ENCODE measurements at regions not wholly inside any gene's neighbourhood (a gene's known extent, or its start where the extent isn't known, plus 50 kb on each side); places are given as distances from the start of the nearest gene placed in this dataset.

DNA sequence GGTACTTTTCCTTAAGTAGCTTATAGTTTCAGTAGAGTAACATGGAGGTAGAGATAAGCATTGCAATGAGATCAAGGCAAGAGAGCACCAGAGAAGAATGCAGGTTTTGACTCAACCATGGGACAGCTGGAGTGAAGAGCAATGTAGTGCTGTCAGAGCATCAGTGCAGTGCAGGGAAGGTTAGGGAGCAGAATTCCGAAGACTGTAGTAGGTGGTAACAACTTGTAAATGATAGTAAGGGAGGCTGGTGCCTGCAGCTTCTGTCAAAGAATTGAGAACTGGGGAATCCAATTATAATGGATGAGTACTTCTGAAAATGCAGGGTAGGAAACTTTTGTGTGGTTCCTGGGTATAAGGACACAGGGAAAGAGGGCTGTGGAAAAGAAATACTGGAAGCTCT lies 183.2 kb downstream of the KCNS3 start:
- no peak for ATAC-seq
- TF ChIP-seq SNAI2 (CRISPR knock-in tag; IDR thresholded peaks at IDR 0.05) (no peak), ISL1 (CRISPR knock-in tag; IDR thresholded peaks at IDR 0.05) (no peak), RARB (CRISPR knock-in tag; IDR thresholded peaks at IDR 0.05) (no peak)
- TF ChIP-seq, protein P1, sequence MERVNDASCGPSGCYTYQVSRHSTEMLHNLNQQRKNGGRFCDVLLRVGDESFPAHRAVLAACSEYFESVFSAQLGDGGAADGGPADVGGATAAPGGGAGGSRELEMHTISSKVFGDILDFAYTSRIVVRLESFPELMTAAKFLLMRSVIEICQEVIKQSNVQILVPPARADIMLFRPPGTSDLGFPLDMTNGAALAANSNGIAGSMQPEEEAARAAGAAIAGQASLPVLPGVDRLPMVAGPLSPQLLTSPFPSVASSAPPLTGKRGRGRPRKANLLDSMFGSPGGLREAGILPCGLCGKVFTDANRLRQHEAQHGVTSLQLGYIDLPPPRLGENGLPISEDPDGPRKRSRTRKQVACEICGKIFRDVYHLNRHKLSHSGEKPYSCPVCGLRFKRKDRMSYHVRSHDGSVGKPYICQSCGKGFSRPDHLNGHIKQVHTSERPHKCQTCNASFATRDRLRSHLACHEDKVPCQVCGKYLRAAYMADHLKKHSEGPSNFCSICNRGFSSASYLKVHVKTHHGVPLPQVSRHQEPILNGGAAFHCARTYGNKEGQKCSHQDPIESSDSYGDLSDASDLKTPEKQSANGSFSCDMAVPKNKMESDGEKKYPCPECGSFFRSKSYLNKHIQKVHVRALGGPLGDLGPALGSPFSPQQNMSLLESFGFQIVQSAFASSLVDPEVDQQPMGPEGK (CRISPR knock-in tag; IDR thresholded peaks at IDR 0.05; ENCODE audit: borderline replicate concordance) = no peak

DNA sequence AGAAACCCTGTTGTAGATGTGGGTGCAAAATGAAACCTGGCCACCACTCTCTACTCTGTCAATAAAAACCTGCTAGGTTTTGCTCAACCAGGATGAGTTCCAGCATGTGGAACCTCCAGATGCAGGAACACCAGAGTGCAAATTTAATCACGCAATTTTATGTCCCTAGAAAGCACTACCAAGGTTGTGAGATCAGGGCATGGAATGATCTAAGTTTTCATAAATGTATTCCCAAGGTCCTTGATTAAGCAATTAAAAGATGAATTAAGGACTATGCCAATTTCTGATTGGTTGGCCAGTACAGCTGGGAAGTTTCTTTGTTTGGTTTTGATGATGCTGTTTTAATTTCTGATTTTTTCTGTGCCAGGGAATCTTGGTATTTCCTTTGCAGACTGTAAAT lies 179.2 kb downstream of the KCNS3 start:
- no peak for ATAC-seq
- TF ChIP-seq CSDC2 (CRISPR knock-in tag; IDR thresholded peaks at IDR 0.05) (no peak), ZNF70 (CRISPR knock-in tag; IDR thresholded peaks at IDR 0.05) (no peak), ZFP30 (CRISPR knock-in tag; IDR thresholded peaks at IDR 0.05) (no peak), ISL1 (CRISPR knock-in tag; IDR thresholded peaks at IDR 0.05) (no peak), PPARA (CRISPR knock-in tag; IDR thresholded peaks at IDR 0.05; ENCODE audit: borderline replicate concordance) (no peak), ARNTL (CRISPR knock-in tag; IDR thresholded peaks at IDR 0.05; ENCODE audit: borderline replicate concordance, low read depth) (no peak), ESRRG (CRISPR knock-in tag; IDR thresholded peaks at IDR 0.05) (no peak), ZNF565 (CRISPR knock-in tag; conservative IDR thresholded peaks at IDR 0.05; ENCODE audit: low read depth) (no peak)
- TF ChIP-seq, protein P2, sequence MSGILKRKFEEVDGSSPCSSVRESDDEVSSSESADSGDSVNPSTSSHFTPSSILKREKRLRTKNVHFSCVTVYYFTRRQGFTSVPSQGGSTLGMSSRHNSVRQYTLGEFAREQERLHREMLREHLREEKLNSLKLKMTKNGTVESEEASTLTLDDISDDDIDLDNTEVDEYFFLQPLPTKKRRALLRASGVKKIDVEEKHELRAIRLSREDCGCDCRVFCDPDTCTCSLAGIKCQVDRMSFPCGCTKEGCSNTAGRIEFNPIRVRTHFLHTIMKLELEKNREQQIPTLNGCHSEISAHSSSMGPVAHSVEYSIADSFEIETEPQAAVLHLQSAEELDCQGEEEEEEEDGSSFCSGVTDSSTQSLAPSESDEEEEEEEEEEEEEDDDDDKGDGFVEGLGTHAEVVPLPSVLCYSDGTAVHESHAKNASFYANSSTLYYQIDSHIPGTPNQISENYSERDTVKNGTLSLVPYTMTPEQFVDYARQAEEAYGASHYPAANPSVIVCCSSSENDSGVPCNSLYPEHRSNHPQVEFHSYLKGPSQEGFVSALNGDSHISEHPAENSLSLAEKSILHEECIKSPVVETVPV (CRISPR knock-in tag; IDR thresholded peaks at IDR 0.05) = no peak
- TF ChIP-seq, protein P3, sequence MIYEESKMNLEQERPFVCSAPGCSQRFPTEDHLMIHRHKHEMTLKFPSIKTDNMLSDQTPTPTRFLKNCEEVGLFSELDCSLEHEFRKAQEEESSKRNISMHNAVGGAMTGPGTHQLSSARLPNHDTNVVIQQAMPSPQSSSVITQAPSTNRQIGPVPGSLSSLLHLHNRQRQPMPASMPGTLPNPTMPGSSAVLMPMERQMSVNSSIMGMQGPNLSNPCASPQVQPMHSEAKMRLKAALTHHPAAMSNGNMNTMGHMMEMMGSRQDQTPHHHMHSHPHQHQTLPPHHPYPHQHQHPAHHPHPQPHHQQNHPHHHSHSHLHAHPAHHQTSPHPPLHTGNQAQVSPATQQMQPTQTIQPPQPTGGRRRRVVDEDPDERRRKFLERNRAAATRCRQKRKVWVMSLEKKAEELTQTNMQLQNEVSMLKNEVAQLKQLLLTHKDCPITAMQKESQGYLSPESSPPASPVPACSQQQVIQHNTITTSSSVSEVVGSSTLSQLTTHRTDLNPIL (CRISPR knock-in tag; IDR thresholded peaks at IDR 0.05; ENCODE audit: low read depth) = no peak
- TF ChIP-seq, protein P4, sequence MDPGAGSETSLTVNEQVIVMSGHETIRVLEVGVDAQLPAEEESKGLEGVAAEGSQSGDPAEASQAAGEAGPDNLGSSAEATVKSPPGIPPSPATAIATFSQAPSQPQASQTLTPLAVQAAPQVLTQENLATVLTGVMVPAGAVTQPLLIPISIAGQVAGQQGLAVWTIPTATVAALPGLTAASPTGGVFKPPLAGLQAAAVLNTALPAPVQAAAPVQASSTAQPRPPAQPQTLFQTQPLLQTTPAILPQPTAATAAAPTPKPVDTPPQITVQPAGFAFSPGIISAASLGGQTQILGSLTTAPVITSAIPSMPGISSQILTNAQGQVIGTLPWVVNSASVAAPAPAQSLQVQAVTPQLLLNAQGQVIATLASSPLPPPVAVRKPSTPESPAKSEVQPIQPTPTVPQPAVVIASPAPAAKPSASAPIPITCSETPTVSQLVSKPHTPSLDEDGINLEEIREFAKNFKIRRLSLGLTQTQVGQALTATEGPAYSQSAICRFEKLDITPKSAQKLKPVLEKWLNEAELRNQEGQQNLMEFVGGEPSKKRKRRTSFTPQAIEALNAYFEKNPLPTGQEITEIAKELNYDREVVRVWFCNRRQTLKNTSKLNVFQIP (CRISPR knock-in tag; IDR thresholded peaks at IDR 0.05; ENCODE audit: borderline replicate concordance, low read depth) = no peak

DNA sequence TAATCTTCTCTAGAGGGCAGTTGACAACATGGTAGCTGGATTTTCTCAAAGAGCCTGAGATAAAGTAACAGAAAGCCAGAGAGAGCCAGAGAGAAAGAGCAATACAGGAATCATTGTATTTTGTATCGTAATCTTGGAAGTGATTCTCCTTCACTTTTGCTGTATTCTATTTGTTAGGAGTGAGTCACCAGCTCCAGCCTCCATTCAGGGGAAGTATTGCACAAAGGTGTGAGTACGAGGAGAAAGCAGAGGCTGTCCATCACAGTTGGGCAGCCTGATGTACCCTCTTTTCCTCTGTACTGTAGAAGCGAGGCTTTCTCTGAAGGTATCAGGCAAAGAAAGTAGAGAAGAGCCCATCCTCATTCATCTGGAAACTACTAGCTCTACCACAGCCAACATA lies 176.8 kb downstream of the KCNS3 start:
- TF ChIP-seq, protein P4 (CRISPR knock-in tag; IDR thresholded peaks at IDR 0.05; ENCODE audit: borderline replicate concordance, low read depth) = no peak
- TF ChIP-seq, protein P1 (CRISPR knock-in tag; IDR thresholded peaks at IDR 0.05; ENCODE audit: borderline replicate concordance) = no peak
- TF ChIP-seq ZC3H10 (CRISPR knock-in tag; IDR thresholded peaks at IDR 0.05) = no peak
- ATAC-seq = no peak

DNA sequence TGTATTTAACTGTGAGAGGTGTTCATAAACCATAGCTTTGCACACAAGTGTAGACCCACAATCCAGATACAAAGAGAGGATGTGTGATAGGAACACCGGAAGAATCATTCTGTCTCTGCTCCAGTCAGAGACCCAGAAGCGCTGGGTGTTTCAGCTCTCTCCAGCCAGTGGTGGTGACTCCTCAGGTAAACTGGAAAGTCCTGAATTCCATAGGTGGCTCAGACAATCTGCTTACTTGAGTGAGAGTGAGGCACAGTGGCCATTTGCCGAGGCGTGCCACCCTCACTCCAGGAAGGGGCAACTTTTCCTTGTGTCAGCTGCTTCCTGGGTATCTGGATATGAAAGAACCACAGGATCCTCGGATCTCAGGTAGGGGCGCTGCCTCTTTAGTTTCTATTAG lies 171.5 kb downstream of the KCNS3 start:
- ATAC-seq = no peak
- TF ChIP-seq ISL1 (CRISPR knock-in tag; IDR thresholded peaks at IDR 0.05) (no peak), ESRRG (CRISPR knock-in tag; IDR thresholded peaks at IDR 0.05) (no peak), BACH2 (CRISPR knock-in tag; IDR thresholded peaks at IDR 0.05; ENCODE audit: borderline replicate concordance) (no peak), ZFP30 (CRISPR knock-in tag; IDR thresholded peaks at IDR 0.05) (no peak), OSR1 (CRISPR knock-in tag; IDR thresholded peaks at IDR 0.05) (no peak), PPARA (CRISPR knock-in tag; IDR thresholded peaks at IDR 0.05; ENCODE audit: borderline replicate concordance) (no peak), ZNF8 (CRISPR knock-in tag; IDR thresholded peaks at IDR 0.05) (no peak), SNAI2 (CRISPR knock-in tag; IDR thresholded peaks at IDR 0.05) (no peak), TOX (CRISPR knock-in tag; IDR thresholded peaks at IDR 0.05; ENCODE audit: borderline replicate concordance) (no peak)
- TF ChIP-seq, protein P4 (CRISPR knock-in tag; IDR thresholded peaks at IDR 0.05; ENCODE audit: borderline replicate concordance, low read depth) = no peak
- TF ChIP-seq, protein P1 (CRISPR knock-in tag; IDR thresholded peaks at IDR 0.05; ENCODE audit: borderline replicate concordance) = no peak
